Fibroblast of mammary gland (primary cell): ENCODE measurements at regions not wholly inside any gene's neighbourhood (a gene's known extent, or its start where the extent isn't known, plus 50 kb on each side); places are given as distances from the start of the nearest gene placed in this dataset.

ENCODE experiments used
- DNase-seq: peaks from one replicate; pipeline ENCODE4 v3.0.0-alpha.2; 2010; ENCODE audit warnings: low read depth
- H3K4me3 ChIP-seq: 2 replicates; pipeline ENCODE4 v1.5.1; 2011; ENCODE audit warnings: low read depth, mild to moderate bottlenecking, low read length, moderate library complexity; ENCODE audit not compliant: control insufficient read depth
- TF ChIP-seq, protein P1 (sequence below): conservative IDR thresholded peaks from 2 replicates; pipeline ENCODE4 v1.5.1; 2011; ENCODE audit warnings: low read depth, low read length, inconsistent platforms; ENCODE audit not compliant: control insufficient read depth, insufficient read depth

DNA sequence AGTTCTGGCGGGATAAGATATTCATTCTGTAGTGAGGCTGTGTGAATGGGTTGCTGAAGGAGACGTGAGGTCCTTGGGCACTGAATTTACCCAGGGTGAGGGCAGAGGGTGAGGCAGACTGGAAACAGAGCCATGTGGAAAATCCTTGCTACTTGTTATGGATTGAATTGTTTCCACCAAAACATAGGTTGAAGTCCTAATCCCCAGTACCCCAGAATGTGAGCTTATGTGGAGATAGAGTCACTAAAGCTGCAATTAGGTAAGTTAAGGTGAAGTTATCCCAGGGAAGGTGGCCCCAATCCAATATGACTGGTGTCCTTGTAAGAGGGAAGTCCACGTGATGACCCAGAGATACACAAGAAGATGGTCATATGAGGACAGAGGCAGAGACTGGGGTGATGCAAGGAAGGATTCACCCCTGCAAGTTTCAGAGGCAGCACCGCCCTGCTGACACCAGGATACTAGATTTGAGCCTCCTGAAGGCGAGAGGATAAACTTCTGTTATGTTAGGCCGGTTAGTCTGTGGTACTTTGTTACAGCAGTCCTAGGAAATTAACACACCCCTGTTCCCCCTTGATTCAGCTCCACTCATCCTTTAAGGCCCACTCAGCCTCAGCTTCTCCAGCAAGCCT lies 289.4 kb upstream of the MEX3C start:
- TF ChIP-seq, protein P1, sequence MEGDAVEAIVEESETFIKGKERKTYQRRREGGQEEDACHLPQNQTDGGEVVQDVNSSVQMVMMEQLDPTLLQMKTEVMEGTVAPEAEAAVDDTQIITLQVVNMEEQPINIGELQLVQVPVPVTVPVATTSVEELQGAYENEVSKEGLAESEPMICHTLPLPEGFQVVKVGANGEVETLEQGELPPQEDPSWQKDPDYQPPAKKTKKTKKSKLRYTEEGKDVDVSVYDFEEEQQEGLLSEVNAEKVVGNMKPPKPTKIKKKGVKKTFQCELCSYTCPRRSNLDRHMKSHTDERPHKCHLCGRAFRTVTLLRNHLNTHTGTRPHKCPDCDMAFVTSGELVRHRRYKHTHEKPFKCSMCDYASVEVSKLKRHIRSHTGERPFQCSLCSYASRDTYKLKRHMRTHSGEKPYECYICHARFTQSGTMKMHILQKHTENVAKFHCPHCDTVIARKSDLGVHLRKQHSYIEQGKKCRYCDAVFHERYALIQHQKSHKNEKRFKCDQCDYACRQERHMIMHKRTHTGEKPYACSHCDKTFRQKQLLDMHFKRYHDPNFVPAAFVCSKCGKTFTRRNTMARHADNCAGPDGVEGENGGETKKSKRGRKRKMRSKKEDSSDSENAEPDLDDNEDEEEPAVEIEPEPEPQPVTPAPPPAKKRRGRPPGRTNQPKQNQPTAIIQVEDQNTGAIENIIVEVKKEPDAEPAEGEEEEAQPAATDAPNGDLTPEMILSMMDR, result no peak
- no peak for DNase-seq
- no peak overlapping the region for H3K4me3 ChIP-seq

- TF ChIP-seq, protein P1, result no peak
- no peak for DNase-seq
- no peak overlapping the region for H3K4me3 ChIP-seq
Measured at GRCh38 chr18:51490417-51490816, 292.9 kb upstream of the MEX3C start.

- TF ChIP-seq, protein P1, result no peak
- no peak for DNase-seq
- H3K4me3 ChIP-seq, result no peak overlapping the region
Measured at GRCh38 chr18:51490860-51491259, 293.4 kb upstream of the MEX3C start.

DNA sequence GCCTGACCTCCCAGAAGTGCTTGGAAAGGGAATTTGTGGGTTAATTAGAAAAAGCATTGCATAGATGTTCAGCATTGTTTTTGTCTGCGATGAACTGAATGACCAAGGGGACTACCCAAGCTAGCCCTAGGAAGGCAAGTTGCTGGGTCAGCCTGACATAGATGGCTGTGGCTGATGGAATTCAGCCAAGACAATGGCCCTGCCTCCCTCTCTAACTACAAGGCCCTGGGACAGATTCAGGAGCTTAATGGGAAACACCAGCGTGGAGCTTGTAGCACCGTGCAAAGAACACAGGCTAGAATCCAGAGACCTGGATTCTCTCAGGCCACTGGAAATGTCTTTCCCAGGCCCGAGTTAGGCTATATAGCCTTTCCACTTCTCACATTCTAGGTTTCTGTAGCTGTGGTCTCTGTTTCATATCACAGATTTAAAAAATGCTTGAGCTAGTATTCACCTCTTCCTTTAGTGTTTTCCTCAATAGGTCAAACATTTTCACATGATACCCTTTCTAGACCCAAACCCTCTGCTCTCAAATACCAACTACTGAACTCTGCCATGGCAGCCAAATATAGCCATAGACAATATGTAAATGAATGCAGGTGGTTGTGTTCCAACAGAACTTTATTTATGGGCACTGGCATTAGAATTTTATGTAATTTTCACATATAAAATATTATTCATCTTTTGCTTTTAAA lies 294.3 kb upstream of the MEX3C start:
- no peak overlapping the region for H3K4me3 ChIP-seq
- TF ChIP-seq, protein P1, result no peak
- no peak for DNase-seq

DNA sequence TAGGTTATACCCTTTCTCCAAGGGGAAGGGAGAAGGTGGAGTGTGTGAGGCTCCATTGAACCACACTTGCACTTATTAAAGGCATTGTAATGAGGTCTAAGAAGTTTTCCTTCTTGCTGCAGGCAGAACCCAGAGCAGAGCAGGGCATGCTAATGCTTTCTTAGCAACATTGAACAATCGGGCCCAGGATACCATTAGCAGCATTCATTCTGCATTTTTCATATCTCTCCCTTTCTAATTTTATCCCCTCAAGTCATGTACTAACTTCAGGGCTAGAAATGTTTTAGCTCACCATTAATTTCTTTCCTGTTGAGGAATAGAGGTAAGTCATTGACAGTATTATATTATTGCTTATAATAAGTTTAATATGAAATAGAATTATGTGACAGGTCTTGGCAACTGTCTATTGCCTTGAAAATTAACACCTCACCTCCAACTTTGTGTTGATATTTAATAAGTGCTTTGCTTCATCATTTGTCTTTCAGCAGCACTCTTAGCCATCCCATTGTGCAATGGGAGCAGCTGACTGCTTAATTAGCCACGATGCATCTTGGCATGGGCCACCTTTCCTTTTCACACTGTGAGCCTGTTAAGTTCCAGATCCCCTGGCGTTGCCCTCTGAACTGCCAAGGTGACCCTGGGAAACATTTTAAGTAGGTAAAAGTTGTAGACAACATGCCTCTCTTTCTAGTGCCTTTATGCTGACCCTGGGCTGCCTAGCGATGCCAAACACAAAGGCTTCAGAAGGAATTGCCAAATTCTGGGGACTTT lies 300.8 kb upstream of the MEX3C start:
- DNase-seq, result no peak
- no peak overlapping the region for H3K4me3 ChIP-seq
- TF ChIP-seq, protein P1, result no peak

- H3K4me3 ChIP-seq, result no peak overlapping the region
- DNase-seq, result no peak
- TF ChIP-seq, protein P1, result no peak
Measured at GRCh38 chr18:51503351-51503750, 305.9 kb upstream of the MEX3C start.
